Panc1 (cell line): ENCODE measurements at regions not wholly inside any gene's neighbourhood (a gene's known extent, or its start where the extent isn't known, plus 50 kb on each side); places are given as distances from the start of the nearest gene placed in this dataset.

Source experiments
- ATAC-seq: fragments of 200-7000 bp; cut with Tn5 transposase; 2 replicates; pipeline ENCODE4 v1.9.1; 2020; ENCODE audit warnings: mild to moderate bottlenecking, moderate library complexity
- BruUV-seq: library from RNA; stranded (reverse); fragments of 400-500 nt; replicated peaks from 2 replicates; lab custom pipeline; 2021; lab: Mats Ljungman, UMichigan
- CTCF ChIA-PET: fragments of 300-600 bp; sonication (Branson Sonifier 250); formaldehyde crosslinking; loops from one replicate; lab custom pipeline; 2022; ENCODE audit warnings: antibody characterized with exemption; lab: Charles Lee
- POLR2A ChIA-PET: fragments of 300-600 bp; sonication (Branson Sonifier 250); formaldehyde crosslinking; loops from one replicate; lab custom pipeline; 2022; ENCODE audit warnings: antibody characterized with exemption; lab: Charles Lee
- DNase-seq: peaks from one replicate; pipeline ENCODE4 v3.0.0-alpha.2; 2010; ENCODE audit warnings: low read depth, low spot score
- H3K27ac ChIP-seq: 2 replicates; pipeline ENCODE4 v1.5.1; 2011; ENCODE audit warnings: mild to moderate bottlenecking, low read length, inconsistent platforms
- H3K27me3 ChIP-seq: fragments of 200-500 bp; sonication (Bioruptor generic); 2 replicates; pipeline ENCODE4 v1.6.0; 2014; ENCODE audit warnings: low read length, inconsistent platforms; ENCODE audit not compliant: control insufficient read depth, insufficient read depth
- H3K36me3 ChIP-seq: fragments of 200-500 bp; sonication (Bioruptor generic); 2 replicates; pipeline ENCODE4 v1.5.1; 2014; ENCODE audit warnings: inconsistent platforms, mild to moderate bottlenecking, low read length, moderate library complexity; ENCODE audit not compliant: control insufficient read depth, insufficient read depth
- H3K4me1 ChIP-seq: 2 replicates; pipeline ENCODE4 v1.5.1; 2011; ENCODE audit warnings: inconsistent platforms, mild to moderate bottlenecking, low read length, moderate library complexity; ENCODE audit not compliant: control insufficient read depth, insufficient read depth
- H3K4me3 ChIP-seq, 2 experiments: 2 replicates each; pipeline ENCODE4 v1.5.1; 2011 to 2012; ENCODE audit warnings: low read depth in 2 of 2, low read length in 2 of 2, mild to moderate bottlenecking in 2 of 2, inconsistent platforms in 1 of 2, moderate library complexity in 1 of 2
- H3K9me3 ChIP-seq: fragments of 200-500 bp; sonication (Bioruptor generic); 2 replicates; pipeline ENCODE4 v1.5.1; 2014; ENCODE audit warnings: low read depth, mild to moderate bottlenecking, inconsistent platforms, low read length, moderate library complexity; ENCODE audit not compliant: control insufficient read depth, insufficient read depth
- CTCF ChIP-seq: fragments of 450-650 bp; IDR thresholded peaks from 2 replicates; pipeline ENCODE4 v1.5.1; 2017; ENCODE audit warnings: mild to moderate bottlenecking
- POLR2AphosphoS5 ChIP-seq: IDR thresholded peaks from 2 replicates; pipeline ENCODE4 v1.6.1; 2012; ENCODE audit warnings: mild to moderate bottlenecking, low read depth, low read length, moderate library complexity
- SIN3A ChIP-seq: IDR thresholded peaks from 2 replicates; pipeline ENCODE4 v1.6.1; 2012; ENCODE audit warnings: low read depth, mild to moderate bottlenecking, low read length, moderate library complexity, borderline replicate concordance; ENCODE audit not compliant: insufficient read depth
- TCF7L2 ChIP-seq: IDR thresholded peaks from 2 replicates; pipeline ENCODE4 v1.6.1; 2011; ENCODE audit warnings: mild to moderate bottlenecking, low read depth, low read length, inconsistent platforms
- in situ Hi-C: cut with HindIII; loops from 2 replicates; pipeline ENCODE4 v1.10.0; 2016; ENCODE audit warnings: low sequenced_read_pairs, low pct_unique_long_range_greater_than_20kb
- intact Hi-C: fragments of 100-400 bp; cut with micrococcal nuclease; formaldehyde crosslinking; loops from one replicate; pipeline ENCODE4 v1.10.0; 2022; ENCODE audit not compliant: unreplicated experiment
- TF ChIP-seq, protein P1 (sequence below), 2 experiments: IDR thresholded peaks; 2 replicates each; pipeline ENCODE4 v1.6.1; 2011 to 2012; ENCODE audit warnings: low read depth in 2 of 2, control low read depth in 1 of 2, low read length in 1 of 2, mild to moderate bottlenecking in 1 of 2, moderate library complexity in 1 of 2; ENCODE audit not compliant: insufficient read depth in 1 of 2

DNA sequence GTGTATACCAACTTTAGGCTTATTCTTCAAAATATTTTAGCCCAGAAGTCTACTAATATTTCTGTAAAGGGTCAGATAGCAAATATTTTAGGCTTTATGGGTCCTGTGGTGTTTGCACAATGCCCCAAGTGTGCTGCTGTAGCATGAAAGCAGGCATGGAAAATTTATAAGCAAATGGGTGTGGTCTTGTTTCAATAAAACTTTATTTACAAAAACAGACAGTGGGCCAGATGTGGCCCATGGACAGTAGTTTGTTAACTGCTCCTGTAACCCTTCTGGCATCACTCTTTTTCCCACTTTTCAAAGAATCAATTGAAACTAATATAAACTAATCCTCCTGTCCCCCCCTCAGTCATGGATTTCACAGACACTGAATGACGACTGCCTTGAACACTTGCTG, 410.7 kb downstream of the SHISA9 start:
- H3K27ac ChIP-seq, result no peak overlapping the region
- no peaks in the 10 kb centered on the region for H3K27me3 ChIP-seq
- CTCF ChIA-PET, result no interaction called here
- ATAC-seq (no peak), DNase-seq (no peak)
- intact Hi-C loops, result no loop called here
- BruUV-seq, result no TSS peak
- no peaks in the 10 kb centered on the region for H3K9me3 ChIP-seq
- no peaks in the 10 kb centered on the region for H3K4me1 ChIP-seq
- in situ Hi-C loops, result no loop called here
- H3K36me3 ChIP-seq, result no peaks in the 10 kb centered on the region
- no peak overlapping the region for H3K4me3 ChIP-seq
- POLR2A ChIA-PET, result no interaction called here
- TF ChIP-seq SIN3A (no peak), CTCF (no peak), POLR2AphosphoS5 (no peak), TCF7L2 (no peak)
- TF ChIP-seq, protein P1, sequence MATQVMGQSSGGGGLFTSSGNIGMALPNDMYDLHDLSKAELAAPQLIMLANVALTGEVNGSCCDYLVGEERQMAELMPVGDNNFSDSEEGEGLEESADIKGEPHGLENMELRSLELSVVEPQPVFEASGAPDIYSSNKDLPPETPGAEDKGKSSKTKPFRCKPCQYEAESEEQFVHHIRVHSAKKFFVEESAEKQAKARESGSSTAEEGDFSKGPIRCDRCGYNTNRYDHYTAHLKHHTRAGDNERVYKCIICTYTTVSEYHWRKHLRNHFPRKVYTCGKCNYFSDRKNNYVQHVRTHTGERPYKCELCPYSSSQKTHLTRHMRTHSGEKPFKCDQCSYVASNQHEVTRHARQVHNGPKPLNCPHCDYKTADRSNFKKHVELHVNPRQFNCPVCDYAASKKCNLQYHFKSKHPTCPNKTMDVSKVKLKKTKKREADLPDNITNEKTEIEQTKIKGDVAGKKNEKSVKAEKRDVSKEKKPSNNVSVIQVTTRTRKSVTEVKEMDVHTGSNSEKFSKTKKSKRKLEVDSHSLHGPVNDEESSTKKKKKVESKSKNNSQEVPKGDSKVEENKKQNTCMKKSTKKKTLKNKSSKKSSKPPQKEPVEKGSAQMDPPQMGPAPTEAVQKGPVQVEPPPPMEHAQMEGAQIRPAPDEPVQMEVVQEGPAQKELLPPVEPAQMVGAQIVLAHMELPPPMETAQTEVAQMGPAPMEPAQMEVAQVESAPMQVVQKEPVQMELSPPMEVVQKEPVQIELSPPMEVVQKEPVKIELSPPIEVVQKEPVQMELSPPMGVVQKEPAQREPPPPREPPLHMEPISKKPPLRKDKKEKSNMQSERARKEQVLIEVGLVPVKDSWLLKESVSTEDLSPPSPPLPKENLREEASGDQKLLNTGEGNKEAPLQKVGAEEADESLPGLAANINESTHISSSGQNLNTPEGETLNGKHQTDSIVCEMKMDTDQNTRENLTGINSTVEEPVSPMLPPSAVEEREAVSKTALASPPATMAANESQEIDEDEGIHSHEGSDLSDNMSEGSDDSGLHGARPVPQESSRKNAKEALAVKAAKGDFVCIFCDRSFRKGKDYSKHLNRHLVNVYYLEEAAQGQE (IDR thresholded peaks at IDR 0.05; ENCODE audit: insufficient read depth in 1 of 2, low read depth in 2 of 2, low read length in 1 of 2), result no peak

DNA sequence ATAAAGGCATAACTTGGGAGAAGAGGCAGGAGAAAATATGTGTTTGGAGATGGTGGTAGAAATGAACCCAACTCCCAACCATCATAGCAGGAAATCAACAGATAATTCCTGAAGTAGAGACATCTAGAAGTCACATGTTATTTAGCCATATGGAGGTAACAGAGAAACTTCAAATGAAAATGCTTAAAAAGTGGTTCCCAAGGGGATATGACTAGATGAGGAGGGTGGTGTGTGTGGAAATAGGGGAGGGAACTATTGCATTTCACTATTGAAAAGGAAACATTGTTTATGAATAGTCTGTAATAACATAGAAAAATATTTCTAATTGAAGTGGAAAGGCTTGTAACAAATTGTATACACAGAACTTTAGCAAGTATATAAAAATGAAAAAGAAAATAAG, 412.0 kb downstream of the SHISA9 start:
- Histone ChIP-seq H3K36me3 (no peaks in the 10 kb centered on the region), H3K27me3 (no peaks in the 10 kb centered on the region), H3K27ac (no peak overlapping the region), H3K4me3 (no peak overlapping the region), H3K4me1 (no peaks in the 10 kb centered on the region), H3K9me3 (no peaks in the 10 kb centered on the region)
- no peak for DNase-seq
- no TSS peak for BruUV-seq
- CTCF ChIA-PET, result interaction anchor here (0.6 kb wide), 1 partner anchor 565 kb away, joined by 3 read pairs; no protein-coding TSS in a partner anchor
- in situ Hi-C loops, result no loop called here
- POLR2A ChIA-PET, result no interaction called here
- intact Hi-C loops, result no loop called here
- no peak for ATAC-seq
- no peak for TF ChIP-seq CTCF
- TF ChIP-seq SIN3A, result no peak
- no peak for TF ChIP-seq POLR2AphosphoS5
- TF ChIP-seq, protein P1 (IDR thresholded peaks at IDR 0.05; ENCODE audit: insufficient read depth in 1 of 2, low read depth in 2 of 2, low read length in 1 of 2), result no peak
- TF ChIP-seq TCF7L2, result no peak
